HepG2 (cell line): ENCODE measurements at regions not wholly inside any gene's neighbourhood (a gene's known extent, or its start where the extent isn't known, plus 50 kb on each side); places are given as distances from the start of the nearest gene placed in this dataset.

Experiments used
- ATAC-seq: fragments of 200-7000 bp; cut with Tn5 transposase; 3 replicates; pipeline ENCODE4 v1.9.1; 2020; ENCODE audit warnings: mild to moderate bottlenecking, moderate library complexity
- BruUV-seq: library from RNA; stranded (reverse); fragments of 400-500 nt; replicated peaks from 2 replicates; lab custom pipeline; 2021; lab: Mats Ljungman, UMichigan
- CTCF ChIA-PET: fragments of 300-600 bp; formaldehyde crosslinking; extraction: SDS; loops from one replicate; lab custom pipeline; 2021; ENCODE audit warnings: low total read pairs, inconsistent platforms, low intra/inter-chr PET ratio; lab: Yijun Ruan, JAX
- POLR2A ChIA-PET: fragments of 350-600 bp; sonication (Branson Sonifier 250); formaldehyde crosslinking; loops from one replicate; lab custom pipeline; 2020; ENCODE audit warnings: antibody characterized with exemption, inconsistent platforms; lab: Yijun Ruan, JAX
- DNase-seq: peaks from one replicate; pipeline ENCODE4 v3.0.0-alpha.2; 2015; ENCODE audit warnings: low spot score
- FAIRE-seq: peaks from 3 replicates; lab custom pipeline; 2011; peaks lifted over from hg19 to GRCh38; lab: Jason Lieb, UNC
- H2AFZ ChIP-seq: one replicate; pipeline ENCODE4 v1.6.1; 2011; ENCODE audit warnings: low read length, inconsistent platforms
- H3K27ac ChIP-seq: fragments of 300-600 bp; 3 replicates; pipeline ENCODE4 v1.8.0; 2011; ENCODE audit warnings: mixed run types, mild to moderate bottlenecking, mixed read lengths, low read length, inconsistent platforms; ENCODE audit not compliant: insufficient read depth; ENCODE audit errors: extremely low read length
- H3K27me3 ChIP-seq, 2 experiments: fragments of 200-600 bp in 1 of 2; 2 replicates in 1 of 2; 3 replicates in 1 of 2; pipeline versions ENCODE4 v1.6.0 to v1.8.0; 2011; ENCODE audit warnings: low read length in 2 of 2, mild to moderate bottlenecking in 2 of 2, moderate library complexity in 2 of 2, inconsistent platforms in 1 of 2; ENCODE audit not compliant: insufficient read depth in 2 of 2, control insufficient read depth in 1 of 2
- H3K36me3 ChIP-seq, 2 experiments: fragments of 200-600 bp in 1 of 2; replicated peaks in 1 of 2; 2 replicates in 1 of 2; 3 replicates in 1 of 2; pipeline versions ENCODE4 v1.5.1 to v1.8.0; 2011; ENCODE audit warnings: low read length in 2 of 2, inconsistent platforms in 1 of 2; ENCODE audit not compliant: insufficient read depth in 2 of 2, control insufficient read depth in 1 of 2
- H3K4me1 ChIP-seq: 2 replicates; pipeline ENCODE4 v1.5.1; 2012; ENCODE audit warnings: low read length, inconsistent platforms; ENCODE audit not compliant: insufficient read depth
- H3K4me2 ChIP-seq: 2 replicates; pipeline ENCODE4 v1.6.0; 2011; ENCODE audit warnings: low read depth, low read length, inconsistent platforms
- H3K4me3 ChIP-seq, 3 experiments: fragments of 200-600 bp in 1 of 3; sonication (generic), shearing (Covaris generic) in 1 of 3; replicated peaks in 1 of 3; 2 replicates each; pipeline ENCODE4 v1.5.1; 2011 to 2016; ENCODE audit warnings: low read length in 3 of 3, inconsistent platforms in 2 of 3, low read depth in 2 of 3, mild to moderate bottlenecking in 2 of 3, control low read depth in 1 of 3, mixed read lengths in 1 of 3; ENCODE audit not compliant: insufficient read depth in 1 of 3
- H3K79me2 ChIP-seq: one replicate; pipeline ENCODE4 v1.6.1; 2011; ENCODE audit warnings: low read length, inconsistent platforms; ENCODE audit not compliant: insufficient read depth
- H3K9ac ChIP-seq: 2 replicates; pipeline ENCODE4 v1.6.0; 2011; ENCODE audit warnings: mild to moderate bottlenecking, low read depth, low read length, inconsistent platforms; ENCODE audit not compliant: insufficient read depth
- H3K9me3 ChIP-seq: 2 replicates; pipeline ENCODE4 v1.5.1; 2012; ENCODE audit warnings: mild to moderate bottlenecking, low read length
- H4K20me1 ChIP-seq: 2 replicates; pipeline ENCODE4 v1.6.0; 2011; ENCODE audit warnings: inconsistent platforms, mild to moderate bottlenecking, low read length, moderate library complexity; ENCODE audit not compliant: insufficient read depth
- CC2D1A ChIP-seq: sonication (generic); formaldehyde crosslinking; IDR thresholded peaks from 2 replicates; pipeline ENCODE4 v1.8.1; 2023; ENCODE audit warnings: mild to moderate bottlenecking, missing genetic modification reagents
- ISL2 ChIP-seq: sonication (generic); formaldehyde crosslinking; IDR thresholded peaks from 2 replicates; pipeline ENCODE4 v1.5.0; 2020; ENCODE audit warnings: missing genetic modification reagents
- JUN ChIP-seq: sonication (generic); formaldehyde crosslinking; IDR thresholded peaks from 2 replicates; pipeline ENCODE4 v1.4.0; 2020; ENCODE audit warnings: mild to moderate bottlenecking, missing genetic modification reagents
- KAT7 ChIP-seq: IDR thresholded peaks from 2 replicates; pipeline ENCODE4 v1.6.1; 2018; ENCODE audit warnings: borderline replicate concordance, missing compliant biosample characterization
- NBN ChIP-seq: fragments of 450-650 bp; conservative IDR thresholded peaks from 2 replicates; pipeline ENCODE4 v1.6.1; 2017
- NCOR1 ChIP-seq: fragments of 200-600 bp; sonication (generic); IDR thresholded peaks from 2 replicates; pipeline ENCODE4 v1.7.0; 2017; ENCODE audit warnings: antibody characterized with exemption, low read length, borderline replicate concordance
- NR3C1 ChIP-seq: sonication (generic); formaldehyde crosslinking; IDR thresholded peaks from 2 replicates; pipeline ENCODE4 v1.4.0; 2020; ENCODE audit warnings: missing genetic modification reagents
- STAG1 ChIP-seq: sonication (generic); formaldehyde crosslinking; IDR thresholded peaks from 2 replicates; pipeline ENCODE4 v1.4.0; 2020; ENCODE audit warnings: missing genetic modification reagents
- ZBTB20 ChIP-seq: sonication (generic); formaldehyde crosslinking; IDR thresholded peaks from 2 replicates; pipeline ENCODE4 v1.8.1; 2023; ENCODE audit warnings: missing genetic modification reagents, low read depth, mild to moderate bottlenecking, borderline replicate concordance
- ZNF224 ChIP-seq: sonication (generic); formaldehyde crosslinking; IDR thresholded peaks from 2 replicates; pipeline ENCODE4 v1.5.0; 2020; ENCODE audit warnings: mild to moderate bottlenecking, missing genetic modification reagents
- ZNF335 ChIP-seq: sonication (generic); formaldehyde crosslinking; IDR thresholded peaks from 2 replicates; pipeline ENCODE4 v1.4.0; 2020; ENCODE audit warnings: missing genetic modification reagents
- ZNF34 ChIP-seq: sonication (generic); formaldehyde crosslinking; IDR thresholded peaks from 2 replicates; pipeline ENCODE4 v1.4.0; 2020; ENCODE audit warnings: mild to moderate bottlenecking, missing genetic modification reagents, borderline replicate concordance
- ZNF713 ChIP-seq: sonication (generic); formaldehyde crosslinking; IDR thresholded peaks from 2 replicates; pipeline ENCODE4 v1.4.0; 2020; ENCODE audit warnings: mild to moderate bottlenecking, missing genetic modification reagents
- ZNF724P ChIP-seq: sonication (generic); formaldehyde crosslinking; IDR thresholded peaks from 2 replicates; pipeline ENCODE4 v1.8.0; 2022; ENCODE audit warnings: missing genetic modification reagents, borderline replicate concordance
- ZNF775 ChIP-seq: sonication (generic); formaldehyde crosslinking; IDR thresholded peaks from 2 replicates; pipeline ENCODE4 v1.4.0; 2020; ENCODE audit warnings: missing genetic modification reagents, mild to moderate bottlenecking, moderate library complexity, borderline replicate concordance
- WGBS: methylation state at CpG from one replicate; pipeline ENCODE4 v1.1.6; 2017; ENCODE audit warnings: low lambda C conversion rate; 5-methylcytosine and 5-hydroxymethylcytosine counted together
- in situ Hi-C: cut with HindIII; loops from 2 replicates; pipeline ENCODE4 v1.10.0; 2017; ENCODE audit warnings: low pct_unique_long_range_greater_than_20kb; ENCODE audit not compliant: extremely low pct_ligation_motif_present
- intact Hi-C: fragments of 100-400 bp; cut with micrococcal nuclease; formaldehyde crosslinking; loops from one replicate; pipeline ENCODE4 v1.10.0; 2022; ENCODE audit not compliant: unreplicated experiment
- TF ChIP-seq, protein P1 (sequence below): sonication (generic); formaldehyde crosslinking; IDR thresholded peaks from 2 replicates; pipeline ENCODE4 v1.4.0; 2020; ENCODE audit warnings: missing genetic modification reagents
- TF ChIP-seq, protein P2 (sequence below): sonication (generic); formaldehyde crosslinking; IDR thresholded peaks from 2 replicates; pipeline ENCODE4 v1.8.0; 2022; ENCODE audit warnings: missing genetic modification reagents, mild to moderate bottlenecking, borderline replicate concordance
- TF ChIP-seq, protein P3 (sequence below): sonication (generic); formaldehyde crosslinking; IDR thresholded peaks from 2 replicates; pipeline ENCODE4 v1.8.1; 2022; ENCODE audit warnings: mild to moderate bottlenecking, missing genetic modification reagents
- TF ChIP-seq, protein P4 (sequence below): sonication (generic); formaldehyde crosslinking; IDR thresholded peaks from 2 replicates; pipeline ENCODE4 v1.5.1; 2020; ENCODE audit warnings: missing genetic modification reagents, mild to moderate bottlenecking, borderline replicate concordance

DNA sequence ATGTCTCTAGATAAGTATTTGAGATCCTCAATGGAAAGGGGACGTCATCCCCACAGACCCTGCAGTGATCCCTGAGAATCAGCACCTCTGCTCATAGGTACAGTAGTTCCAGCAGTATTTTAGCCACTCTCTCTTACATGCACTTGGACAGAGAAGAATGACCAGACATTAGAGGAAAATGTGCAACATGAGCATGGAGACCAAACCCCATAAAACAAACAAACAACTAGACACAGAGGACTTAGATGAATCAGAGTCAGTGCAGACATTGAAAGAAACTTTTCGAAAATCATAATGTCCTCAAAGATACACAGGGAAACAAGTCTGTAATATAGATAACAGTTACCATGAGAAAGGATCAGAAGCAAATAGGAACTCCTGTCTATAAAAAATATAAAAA, 108.2 kb downstream of the LYPLAL1 start:
- Histone ChIP-seq H3K9ac (no peak overlapping the region), H3K4me3 (no peak overlapping the region), H3K79me2 (no peaks in the 10 kb centered on the region), H2AFZ (no peak overlapping the region), H3K9me3 (no peaks in the 10 kb centered on the region), H3K27ac (no peak overlapping the region), H3K36me3 (no peaks in the 10 kb centered on the region), H3K27me3 (no peaks in the 10 kb centered on the region), H4K20me1 (no peaks in the 10 kb centered on the region), H3K4me2 (no peak overlapping the region)
- intact Hi-C loops = no loop called here
- no peak for ATAC-seq
- in situ Hi-C loops = no loop called here
- 96% methylated on average over 2 of the region's 2 CpGs for WGBS
- POLR2A ChIA-PET = no interaction called here
- no peak for TF ChIP-seq ZNF724P (CRISPR knock-in tag)
- no peak for TF ChIP-seq ISL2
- no peak for TF ChIP-seq STAG1
- TF ChIP-seq, protein P1, sequence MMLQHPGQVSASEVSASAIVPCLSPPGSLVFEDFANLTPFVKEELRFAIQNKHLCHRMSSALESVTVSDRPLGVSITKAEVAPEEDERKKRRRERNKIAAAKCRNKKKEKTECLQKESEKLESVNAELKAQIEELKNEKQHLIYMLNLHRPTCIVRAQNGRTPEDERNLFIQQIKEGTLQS (CRISPR knock-in tag) = no peak
- TF ChIP-seq ZNF335 (CRISPR knock-in tag) = no peak
- TF ChIP-seq CC2D1A (CRISPR knock-in tag) = no peak
- TF ChIP-seq JUN (CRISPR knock-in tag) = no peak
- no peak for TF ChIP-seq ZNF34 (CRISPR knock-in tag)
- TF ChIP-seq NBN = no peak
- TF ChIP-seq, protein P2, sequence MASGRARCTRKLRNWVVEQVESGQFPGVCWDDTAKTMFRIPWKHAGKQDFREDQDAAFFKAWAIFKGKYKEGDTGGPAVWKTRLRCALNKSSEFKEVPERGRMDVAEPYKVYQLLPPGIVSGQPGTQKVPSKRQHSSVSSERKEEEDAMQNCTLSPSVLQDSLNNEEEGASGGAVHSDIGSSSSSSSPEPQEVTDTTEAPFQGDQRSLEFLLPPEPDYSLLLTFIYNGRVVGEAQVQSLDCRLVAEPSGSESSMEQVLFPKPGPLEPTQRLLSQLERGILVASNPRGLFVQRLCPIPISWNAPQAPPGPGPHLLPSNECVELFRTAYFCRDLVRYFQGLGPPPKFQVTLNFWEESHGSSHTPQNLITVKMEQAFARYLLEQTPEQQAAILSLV = no peak
- no peak for TF ChIP-seq KAT7 (CRISPR knock-in tag)
- TF ChIP-seq NR3C1 (CRISPR knock-in tag) = no peak
- no peak for TF ChIP-seq ZNF713
- no peak for TF ChIP-seq ZNF775 (CRISPR knock-in tag)
- no peak for TF ChIP-seq ZNF224
- no peak for TF ChIP-seq ZBTB20
- TF ChIP-seq, protein P3, sequence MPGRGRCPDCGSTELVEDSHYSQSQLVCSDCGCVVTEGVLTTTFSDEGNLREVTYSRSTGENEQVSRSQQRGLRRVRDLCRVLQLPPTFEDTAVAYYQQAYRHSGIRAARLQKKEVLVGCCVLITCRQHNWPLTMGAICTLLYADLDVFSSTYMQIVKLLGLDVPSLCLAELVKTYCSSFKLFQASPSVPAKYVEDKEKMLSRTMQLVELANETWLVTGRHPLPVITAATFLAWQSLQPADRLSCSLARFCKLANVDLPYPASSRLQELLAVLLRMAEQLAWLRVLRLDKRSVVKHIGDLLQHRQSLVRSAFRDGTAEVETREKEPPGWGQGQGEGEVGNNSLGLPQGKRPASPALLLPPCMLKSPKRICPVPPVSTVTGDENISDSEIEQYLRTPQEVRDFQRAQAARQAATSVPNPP = no peak
- TF ChIP-seq, protein P4, sequence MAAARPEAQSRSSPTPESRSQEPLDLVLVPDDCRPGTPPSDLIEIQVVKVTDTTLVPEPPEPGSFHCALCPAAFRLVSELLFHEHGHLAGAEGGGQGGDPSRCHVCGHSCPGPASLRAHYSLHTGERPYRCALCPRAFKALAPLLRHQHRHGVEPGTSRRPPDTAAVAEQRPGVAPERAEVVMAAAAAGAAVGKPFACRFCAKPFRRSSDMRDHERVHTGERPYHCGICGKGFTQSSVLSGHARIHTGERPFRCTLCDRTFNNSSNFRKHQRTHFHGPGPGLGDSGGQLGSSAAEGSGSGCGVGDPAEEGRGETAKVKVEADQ (CRISPR knock-in tag) = no peak
- TF ChIP-seq NCOR1 = no peak
- TF ChIP-seq, all 625 proteins: peak for 0
- H3K4me1 ChIP-seq = peaks cover 6% of the 10 kb centered on the region; the same call in 1 of the 2 replicates
- DNase-seq = no peak
- FAIRE-seq = no peak
- CTCF ChIA-PET = no interaction called here
- no TSS peak for BruUV-seq
